DND-41 (cell line): ENCODE measurements at regions not wholly inside any gene's neighbourhood (a gene's known extent, or its start where the extent isn't known, plus 50 kb on each side); places are given as distances from the start of the nearest gene placed in this dataset.
A peak's percentile ranks its signal among the peaks of the same experiment; 100 is the strongest.

Experiments
- ATAC-seq: fragments of 200-7000 bp; cut with Tn5 transposase; 3 replicates; pipeline ENCODE4 v1.9.1; 2021; ENCODE audit warnings: low read depth; ENCODE audit not compliant: insufficient read depth
- DNase-seq: peaks from one replicate; pipeline ENCODE4 v3.0.0-alpha.2; 2020
- H2AFZ ChIP-seq: 2 replicates; pipeline ENCODE4 v1.6.0; 2012; ENCODE audit warnings: low read depth, low read length
- H3K27ac ChIP-seq: 2 replicates; pipeline ENCODE4 v1.5.1; 2012; ENCODE audit warnings: low read length, inconsistent platforms
- H3K27me3 ChIP-seq: fragments of 200-600 bp; sonication (generic); 2 replicates; pipeline ENCODE4 v1.6.0; 2012; ENCODE audit warnings: low read length, mild to moderate bottlenecking, inconsistent platforms; ENCODE audit not compliant: insufficient read depth, poor library complexity
- H3K36me3 ChIP-seq: 2 replicates; pipeline ENCODE4 v1.5.1; 2012; ENCODE audit warnings: low read length, inconsistent platforms; ENCODE audit not compliant: insufficient read depth
- H3K4me1 ChIP-seq: 2 replicates; pipeline ENCODE4 v1.5.1; 2012; ENCODE audit warnings: mild to moderate bottlenecking, low read length; ENCODE audit not compliant: insufficient read depth
- H3K4me2 ChIP-seq: 2 replicates; pipeline ENCODE4 v1.6.0; 2012; ENCODE audit warnings: mild to moderate bottlenecking, moderate library complexity, low read length, inconsistent platforms; ENCODE audit not compliant: insufficient read depth
- H3K4me3 ChIP-seq, 2 experiments: fragments of 200-600 bp in 1 of 2; shearing (Covaris generic) in 1 of 2; 2 replicates each; pipeline ENCODE4 v1.5.1; 2012 to 2016; ENCODE audit warnings: inconsistent platforms in 2 of 2, low read length in 2 of 2, mild to moderate bottlenecking in 2 of 2, low read depth in 1 of 2, moderate library complexity in 1 of 2
- H3K79me2 ChIP-seq: 2 replicates; pipeline ENCODE4 v1.6.0; 2012; ENCODE audit warnings: low read length, inconsistent platforms; ENCODE audit not compliant: insufficient read depth
- H3K9ac ChIP-seq: 2 replicates; pipeline ENCODE4 v1.6.0; 2012; ENCODE audit warnings: low read depth, mild to moderate bottlenecking, inconsistent platforms, low read length, moderate library complexity
- H3K9me3 ChIP-seq: 2 replicates; pipeline ENCODE4 v1.5.1; 2012; ENCODE audit warnings: low read length, moderate library complexity, mild to moderate bottlenecking, inconsistent platforms; ENCODE audit not compliant: insufficient read depth, severe bottlenecking
- H4K20me1 ChIP-seq: 2 replicates; pipeline ENCODE4 v1.6.0; 2012; ENCODE audit warnings: low read length; ENCODE audit not compliant: insufficient read depth
- EZH2 ChIP-seq: IDR thresholded peaks from 3 replicates; pipeline ENCODE4 v1.6.1; 2012; ENCODE audit warnings: borderline replicate concordance, low read depth, mild to moderate bottlenecking, moderate library complexity, low read length, inconsistent platforms; ENCODE audit not compliant: severe bottlenecking
- TF ChIP-seq, protein P1 (sequence below): IDR thresholded peaks from 2 replicates; pipeline ENCODE4 v1.5.1; 2012; ENCODE audit warnings: borderline replicate concordance, low read length, moderate library complexity, mild to moderate bottlenecking; ENCODE audit not compliant: poor library complexity, severe bottlenecking; ENCODE audit errors: extremely low read depth

DNA sequence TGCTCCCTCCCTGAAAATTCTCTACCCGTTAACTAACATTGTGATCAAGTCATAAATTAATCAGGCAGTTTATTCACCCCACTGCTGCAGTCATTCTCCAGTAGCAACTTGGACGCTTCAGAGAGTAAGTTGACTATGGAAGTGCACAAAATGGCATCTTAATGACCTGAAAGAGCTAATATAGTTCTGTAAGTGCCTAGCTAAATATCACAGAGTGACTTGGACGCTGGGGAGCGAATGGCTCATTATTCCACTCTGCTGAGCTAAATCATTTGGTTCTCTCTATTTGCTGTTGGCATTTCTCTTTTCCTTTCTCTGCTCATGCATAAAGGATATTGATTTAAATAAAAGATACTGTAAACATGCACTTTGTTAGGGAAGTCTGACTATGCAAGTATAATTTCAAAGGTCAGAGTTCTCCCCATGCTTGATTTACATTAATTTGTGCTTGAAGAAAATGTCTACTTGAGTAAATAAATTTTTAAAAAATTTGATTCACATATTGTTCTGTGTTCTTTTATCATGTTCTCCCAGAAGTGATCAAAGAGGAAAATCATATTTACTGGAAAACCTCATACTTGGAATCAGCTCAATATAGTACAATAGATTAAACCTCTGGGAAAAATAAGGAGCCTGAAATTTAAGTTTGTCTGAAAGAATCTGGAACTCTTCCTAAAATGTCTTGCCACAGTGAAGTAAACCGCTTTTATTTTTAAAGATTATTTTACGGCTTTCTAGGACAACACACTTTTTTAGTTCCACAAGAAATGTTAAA lies 169.5 kb upstream of the HAPLN1 start:
- Histone ChIP-seq H3K4me3 (no peak overlapping the region), H3K36me3 (no peaks in the 10 kb centered on the region), H3K9me3 (no peaks in the 10 kb centered on the region), H3K4me2 (no peak overlapping the region), H3K27ac (no peak overlapping the region), H3K4me1 (no peaks in the 10 kb centered on the region), H3K9ac (no peak overlapping the region), H4K20me1 (no peaks in the 10 kb centered on the region), H3K27me3 (peaks cover 4% of the 10 kb centered on the region), H2AFZ (no peak overlapping the region), H3K79me2 (no peaks in the 10 kb centered on the region)
- no peak for ATAC-seq
- no peak for DNase-seq
- no peak for TF ChIP-seq EZH2
- TF ChIP-seq, protein P1, sequence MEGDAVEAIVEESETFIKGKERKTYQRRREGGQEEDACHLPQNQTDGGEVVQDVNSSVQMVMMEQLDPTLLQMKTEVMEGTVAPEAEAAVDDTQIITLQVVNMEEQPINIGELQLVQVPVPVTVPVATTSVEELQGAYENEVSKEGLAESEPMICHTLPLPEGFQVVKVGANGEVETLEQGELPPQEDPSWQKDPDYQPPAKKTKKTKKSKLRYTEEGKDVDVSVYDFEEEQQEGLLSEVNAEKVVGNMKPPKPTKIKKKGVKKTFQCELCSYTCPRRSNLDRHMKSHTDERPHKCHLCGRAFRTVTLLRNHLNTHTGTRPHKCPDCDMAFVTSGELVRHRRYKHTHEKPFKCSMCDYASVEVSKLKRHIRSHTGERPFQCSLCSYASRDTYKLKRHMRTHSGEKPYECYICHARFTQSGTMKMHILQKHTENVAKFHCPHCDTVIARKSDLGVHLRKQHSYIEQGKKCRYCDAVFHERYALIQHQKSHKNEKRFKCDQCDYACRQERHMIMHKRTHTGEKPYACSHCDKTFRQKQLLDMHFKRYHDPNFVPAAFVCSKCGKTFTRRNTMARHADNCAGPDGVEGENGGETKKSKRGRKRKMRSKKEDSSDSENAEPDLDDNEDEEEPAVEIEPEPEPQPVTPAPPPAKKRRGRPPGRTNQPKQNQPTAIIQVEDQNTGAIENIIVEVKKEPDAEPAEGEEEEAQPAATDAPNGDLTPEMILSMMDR = no peak

DNA sequence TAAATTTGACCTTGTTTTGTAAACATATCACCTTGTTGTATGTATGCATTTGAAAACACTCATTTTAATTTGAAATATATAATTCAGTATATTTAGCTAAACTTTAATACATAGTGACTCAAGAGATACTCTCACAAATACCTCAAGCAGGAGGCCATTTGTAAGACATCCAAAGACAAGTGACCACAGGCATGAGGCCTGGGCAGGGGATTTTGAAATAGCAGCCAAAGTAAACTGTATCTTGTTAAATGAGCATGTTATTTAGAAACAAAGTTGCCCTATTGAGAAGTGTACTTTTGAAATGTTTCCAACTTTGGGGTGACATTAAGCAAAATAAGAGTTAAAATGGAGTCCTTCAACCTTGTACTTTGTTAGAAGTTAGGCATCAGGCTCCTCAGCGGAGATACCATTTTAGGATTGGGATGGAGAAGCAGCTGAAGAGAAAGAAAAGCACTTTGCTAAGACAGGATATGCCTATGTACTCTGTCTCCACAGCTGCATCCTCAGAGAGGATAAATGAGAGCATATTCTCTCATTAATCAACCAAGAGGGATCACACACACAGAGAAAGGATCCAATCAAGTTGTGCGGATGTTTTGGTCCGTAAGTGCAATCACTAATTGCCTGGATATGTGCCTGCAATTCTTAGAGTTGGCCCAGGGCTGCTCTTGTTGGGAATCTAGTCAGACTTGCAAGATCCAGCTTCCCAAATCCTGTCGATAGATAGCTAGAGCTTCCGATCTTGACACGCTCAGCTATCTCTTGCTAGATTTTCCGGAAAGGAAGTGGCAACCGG lies 157.5 kb upstream of the HAPLN1 start:
- H3K79me2 ChIP-seq = no peaks in the 10 kb centered on the region
- H2AFZ ChIP-seq = no peak overlapping the region
- H3K27ac ChIP-seq = no peak overlapping the region
- no peak for TF ChIP-seq EZH2
- TF ChIP-seq, protein P1 = no peak
- H3K4me2 ChIP-seq = no peak overlapping the region
- no peaks in the 10 kb centered on the region for H3K9me3 ChIP-seq
- ATAC-seq (no peak), DNase-seq (no peak)
- H4K20me1 ChIP-seq = no peaks in the 10 kb centered on the region
- no peaks in the 10 kb centered on the region for H3K27me3 ChIP-seq
- H3K36me3 ChIP-seq = no peaks in the 10 kb centered on the region
- H3K4me3 ChIP-seq = no peak overlapping the region
- no peak overlapping the region for H3K9ac ChIP-seq
- H3K4me1 ChIP-seq = no peaks in the 10 kb centered on the region

DNA sequence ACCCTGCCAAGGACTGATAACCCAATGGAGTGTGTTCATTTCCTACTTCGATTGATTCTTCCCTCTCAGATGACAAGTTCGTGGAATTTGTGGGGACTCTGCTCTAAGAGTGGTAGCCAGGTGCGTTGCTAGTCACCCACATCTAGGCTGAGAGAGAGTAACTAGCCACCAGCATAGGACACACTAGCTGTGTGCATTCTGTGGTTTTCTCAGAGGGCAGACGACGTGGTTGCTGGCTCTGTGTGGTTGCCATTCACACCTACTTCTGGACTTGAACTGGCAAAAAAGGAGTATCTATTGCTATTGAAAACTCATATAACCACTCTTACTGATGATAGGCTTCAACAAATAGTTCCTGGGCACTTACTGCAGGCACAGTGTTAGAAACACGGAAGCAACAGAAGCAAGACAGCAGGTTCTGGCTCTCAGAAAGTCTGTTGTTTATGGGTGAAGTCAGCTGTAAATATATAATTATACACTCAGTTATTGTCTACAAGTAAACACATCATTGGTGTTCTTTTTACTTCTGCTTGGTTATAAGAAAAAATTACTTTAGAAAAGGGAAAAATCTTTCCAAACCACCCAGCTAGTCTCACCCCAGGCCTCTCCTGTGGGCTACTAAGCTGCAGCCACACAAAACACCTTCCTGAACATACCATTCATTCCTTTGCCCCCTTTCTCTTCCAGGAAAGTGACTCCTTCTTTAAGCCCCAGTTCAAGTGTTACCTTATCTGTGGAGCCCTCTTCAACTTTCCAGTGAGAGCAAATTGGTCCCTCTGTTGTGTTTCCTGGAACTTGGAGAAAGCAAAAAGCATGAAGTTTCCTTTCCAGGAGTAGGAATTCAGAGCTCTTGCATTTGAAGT lies 151.1 kb upstream of the HAPLN1 start:
- Histone ChIP-seq H3K4me3 (no peak overlapping the region), H3K36me3 (no peaks in the 10 kb centered on the region), H3K9ac (no peak overlapping the region), H3K4me1 (no peaks in the 10 kb centered on the region), H3K79me2 (no peaks in the 10 kb centered on the region), H3K27me3 (no peaks in the 10 kb centered on the region), H2AFZ (no peak overlapping the region), H3K4me2 (no peak overlapping the region), H3K9me3 (no peaks in the 10 kb centered on the region), H4K20me1 (no peaks in the 10 kb centered on the region), H3K27ac (no peak overlapping the region)
- peak; percentile 6 for DNase-seq
- peak; percentile 72 for ATAC-seq
- TF ChIP-seq, protein P1 = no peak
